CD4-positive, alpha-beta T cell treated with Interleukin-12 subunit alpha and Interleukin-12 subunit beta, for 1 hour (primary cell): ENCODE measurements at regions not wholly inside any gene's neighbourhood (a gene's known extent, or its start where the extent isn't known, plus 50 kb on each side); places are given as distances from the start of the nearest gene placed in this dataset.
"Not testable (repeated sequence)": the region's sequence is repeated elsewhere in the genome, so short reads cannot be mapped to it uniquely, and the experiment has no call there.

Source experiments
- DNase-seq: peaks from one replicate; pipeline ENCODE4 v3.0.0-alpha.2; 2020

DNA sequence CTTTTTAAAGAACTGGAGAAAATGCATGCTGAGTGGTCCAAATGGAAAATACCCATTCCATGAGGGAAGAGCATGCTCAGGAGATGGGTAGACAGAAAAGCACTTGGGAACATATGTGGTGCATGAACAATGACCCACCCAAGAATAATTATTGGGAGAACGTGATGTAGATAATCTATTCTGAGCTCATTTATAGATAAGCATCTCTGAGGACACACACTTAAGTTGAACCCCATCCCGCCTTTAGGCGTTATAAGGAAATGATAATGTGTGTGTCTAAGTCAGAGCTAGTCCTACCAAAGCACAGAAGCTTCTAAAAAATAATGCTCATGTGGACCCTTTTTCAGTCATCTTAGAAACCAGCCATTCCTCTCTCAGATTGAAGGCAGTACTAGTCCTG is 189.9 kb downstream of the KTN1 start:
- no peak for DNase-seq

GRCh38 chr14:55771242-55771981 is 191.4 kb downstream of the KTN1 start:
- no peak for DNase-seq

- DNase-seq = no peak
Observed at GRCh38 chr14:55772486-55772885, 192.5 kb downstream of the KTN1 start.

DNA sequence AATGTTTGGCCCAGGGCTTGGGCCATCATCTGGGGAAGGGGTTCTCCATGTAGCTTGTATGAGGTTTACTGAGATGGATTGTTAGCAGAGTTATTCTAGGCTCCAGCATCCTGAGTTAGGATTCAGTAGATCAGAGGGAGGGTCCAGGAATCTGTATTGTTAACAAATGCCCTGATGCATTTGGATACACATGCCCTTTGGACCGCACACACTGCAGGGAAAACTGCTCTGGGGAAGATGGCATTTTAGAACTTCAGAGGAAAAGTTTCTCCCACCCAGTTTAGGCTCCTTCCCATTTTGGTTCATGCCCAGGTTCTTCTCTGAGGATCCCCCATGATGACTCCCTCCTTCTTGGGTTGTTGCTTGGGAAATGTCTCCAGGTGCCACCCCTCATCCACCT is 193.3 kb downstream of the KTN1 start:
- DNase-seq = no peak

- no peak for DNase-seq
Observed at GRCh38 chr14:55773984-55774545, 194.1 kb downstream of the KTN1 start.

- DNase-seq = no peak
Observed at GRCh38 chr14:55777877-55778276, 197.9 kb downstream of the KTN1 start.

- DNase-seq = no peak
Observed at GRCh38 chr14:55780156-55780946, 200.3 kb downstream of the KTN1 start.

- no peak for DNase-seq
Observed at GRCh38 chr14:55781046-55781445, 201.0 kb downstream of the KTN1 start.

DNA sequence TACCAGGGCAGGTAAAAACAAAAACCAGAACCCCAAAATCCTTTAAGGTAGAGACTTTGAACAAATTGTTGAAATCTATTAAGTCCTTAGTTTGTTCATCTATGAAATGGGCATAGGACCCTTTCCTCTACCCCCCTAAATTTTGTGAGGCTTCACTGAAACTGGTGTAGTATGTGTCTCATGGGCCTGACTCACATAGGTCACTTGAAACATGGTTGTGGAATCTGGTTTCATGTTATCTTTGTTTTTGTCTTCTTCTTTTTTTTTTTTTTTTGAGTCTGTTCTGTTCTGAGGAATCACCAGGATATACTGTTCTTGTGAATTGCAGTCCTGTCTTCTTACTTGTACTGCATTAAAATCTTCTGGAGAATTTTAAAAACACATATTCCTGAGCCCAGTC is 202.2 kb downstream of the KTN1 start:
- DNase-seq = no peak

DNA sequence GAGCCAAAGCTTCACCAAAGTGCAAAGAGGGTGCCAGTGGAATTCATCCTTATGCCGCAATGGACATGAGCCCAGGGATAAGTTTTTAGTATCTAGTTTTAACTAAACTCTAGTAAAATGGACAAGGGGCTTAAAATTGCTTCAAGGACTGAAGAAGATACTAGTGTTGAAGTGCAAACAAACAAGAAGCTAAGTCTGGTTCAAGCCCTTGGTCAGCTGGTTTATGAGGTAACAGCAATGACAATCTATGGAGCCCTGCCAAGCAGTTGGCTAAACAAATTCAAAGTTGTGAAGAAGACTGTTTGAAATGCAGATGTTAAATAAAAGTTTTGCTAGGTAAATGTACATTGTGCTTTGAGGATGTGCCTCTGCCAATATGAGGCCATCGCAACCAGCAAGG is 209.4 kb downstream of the KTN1 start:
- DNase-seq = no peak

DNA sequence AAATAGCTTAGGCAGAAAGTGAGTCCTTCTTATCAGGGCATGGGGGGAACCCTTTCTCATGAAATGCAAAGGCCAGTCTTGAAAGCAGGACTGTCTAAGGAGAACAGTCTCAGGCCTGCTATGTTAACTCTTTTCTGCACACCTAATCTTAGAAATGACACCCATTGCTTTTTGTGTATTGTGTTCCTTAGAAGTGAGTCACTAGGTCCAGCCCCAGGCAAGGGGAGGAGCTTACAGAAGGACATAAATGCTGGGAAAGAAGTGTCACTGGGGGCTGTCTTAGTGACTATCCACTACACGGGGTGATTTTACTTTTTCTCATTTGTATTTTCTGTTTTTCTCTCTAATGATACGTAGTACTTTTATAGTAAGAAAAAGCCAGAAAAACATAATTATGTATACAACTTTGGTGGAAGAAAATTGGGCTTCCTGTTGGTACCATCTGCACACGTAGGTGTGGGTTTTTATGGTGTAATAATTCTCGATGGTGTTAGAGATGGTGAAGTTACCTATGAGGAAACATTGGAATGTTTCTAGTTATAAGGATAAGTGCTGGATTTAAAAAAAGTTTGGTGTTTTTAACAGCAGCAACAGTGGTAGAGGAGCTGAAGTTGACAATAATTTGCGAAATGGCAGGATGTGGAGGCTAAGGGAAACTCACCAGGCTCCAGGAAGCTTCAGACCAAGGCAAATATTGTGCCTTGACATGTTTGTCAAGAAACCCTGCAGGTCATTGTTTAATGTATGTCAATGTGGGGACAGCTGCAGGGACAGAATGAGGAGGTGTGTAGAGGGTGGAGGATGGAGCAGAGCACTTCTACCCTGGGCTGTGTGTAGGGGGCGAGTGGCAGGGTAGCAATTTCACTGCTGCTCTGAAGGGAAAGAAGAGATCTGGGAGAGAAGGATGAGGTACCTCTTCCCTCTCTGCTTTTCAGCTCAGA is 214.9 kb downstream of the KTN1 start:
- DNase-seq = no peak

DNA sequence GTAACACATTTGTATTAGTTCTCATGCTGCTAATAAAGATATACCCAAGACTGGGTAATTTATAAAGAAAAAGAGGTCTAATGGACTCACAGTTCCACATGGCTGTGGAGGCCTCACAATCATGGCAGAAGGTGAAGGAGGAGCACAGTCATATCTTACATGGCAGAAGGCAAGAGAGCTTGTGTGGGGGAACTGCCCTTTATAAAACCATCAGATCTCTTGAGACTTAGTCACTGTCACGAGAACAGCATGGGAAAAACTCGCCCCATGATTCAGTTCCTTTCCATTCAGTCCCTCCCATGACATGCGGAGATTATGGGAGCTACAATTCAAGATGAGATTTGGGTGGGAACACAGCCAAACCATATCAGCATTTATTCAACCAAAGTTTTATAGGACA is 216.5 kb downstream of the KTN1 start:
- not testable (repeated sequence) for DNase-seq

- no peak for DNase-seq
Observed at GRCh38 chr14:55798406-55798805, 218.4 kb downstream of the KTN1 start.

DNA sequence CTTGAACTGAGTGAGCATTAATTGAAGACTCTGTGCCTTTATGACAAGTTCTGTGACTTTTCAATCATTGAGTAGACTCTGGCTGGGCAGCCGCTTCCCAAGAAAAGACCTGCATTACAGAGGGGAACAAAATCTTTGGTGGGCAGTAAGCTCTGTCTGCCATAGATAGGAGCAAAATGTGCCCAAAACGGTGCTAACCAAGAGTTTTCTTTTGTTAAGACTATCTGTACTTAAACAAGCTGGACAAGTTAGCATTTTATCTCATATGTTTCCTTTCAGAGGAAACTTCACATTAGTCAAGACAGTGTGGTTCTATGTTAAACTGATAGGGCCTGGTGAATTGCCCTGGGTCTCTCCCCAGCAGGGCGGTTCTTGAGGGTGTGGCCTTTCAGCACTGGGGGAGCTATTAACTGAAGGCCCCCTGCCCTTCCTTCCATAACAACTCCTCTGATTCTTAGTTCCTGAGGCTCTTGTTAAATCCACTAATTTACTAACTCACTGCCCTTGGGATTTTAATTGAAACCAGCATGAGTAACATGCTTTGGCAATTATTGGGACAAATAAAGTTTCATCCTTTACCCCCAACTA is 219.6 kb downstream of the KTN1 start:
- no peak for DNase-seq

DNA sequence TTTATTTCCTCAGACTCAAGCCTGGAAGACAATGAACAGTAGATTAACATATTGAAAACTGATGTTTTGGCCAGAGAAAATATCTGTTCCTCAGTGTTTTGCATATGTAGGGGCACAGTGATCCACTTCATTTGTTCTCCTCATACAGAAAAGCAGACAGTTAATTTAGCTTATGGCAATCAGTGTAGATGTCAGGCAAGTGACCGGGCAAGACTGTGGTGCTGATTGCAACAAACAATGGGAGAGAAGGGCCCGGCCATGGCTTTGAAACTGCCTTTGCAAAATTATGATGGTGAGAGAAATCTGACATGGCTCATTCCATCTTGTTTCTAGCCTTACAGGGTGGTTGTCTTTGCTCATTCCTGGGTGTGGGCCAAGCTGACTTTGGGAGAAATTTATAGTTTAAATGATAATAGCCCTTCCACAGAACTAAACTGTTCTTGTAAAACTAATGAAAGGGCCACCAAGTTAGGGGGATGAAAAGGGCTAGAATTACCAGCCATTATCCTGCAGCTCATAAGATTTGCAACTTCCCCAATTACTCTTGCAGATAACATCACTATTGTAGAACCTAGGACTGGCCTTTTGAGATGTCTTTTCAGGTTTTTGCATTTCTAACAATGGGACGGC is 220.3 kb downstream of the KTN1 start:
- no peak for DNase-seq

- DNase-seq = no peak
Observed at GRCh38 chr14:55801121-55801520, 221.1 kb downstream of the KTN1 start.

DNA sequence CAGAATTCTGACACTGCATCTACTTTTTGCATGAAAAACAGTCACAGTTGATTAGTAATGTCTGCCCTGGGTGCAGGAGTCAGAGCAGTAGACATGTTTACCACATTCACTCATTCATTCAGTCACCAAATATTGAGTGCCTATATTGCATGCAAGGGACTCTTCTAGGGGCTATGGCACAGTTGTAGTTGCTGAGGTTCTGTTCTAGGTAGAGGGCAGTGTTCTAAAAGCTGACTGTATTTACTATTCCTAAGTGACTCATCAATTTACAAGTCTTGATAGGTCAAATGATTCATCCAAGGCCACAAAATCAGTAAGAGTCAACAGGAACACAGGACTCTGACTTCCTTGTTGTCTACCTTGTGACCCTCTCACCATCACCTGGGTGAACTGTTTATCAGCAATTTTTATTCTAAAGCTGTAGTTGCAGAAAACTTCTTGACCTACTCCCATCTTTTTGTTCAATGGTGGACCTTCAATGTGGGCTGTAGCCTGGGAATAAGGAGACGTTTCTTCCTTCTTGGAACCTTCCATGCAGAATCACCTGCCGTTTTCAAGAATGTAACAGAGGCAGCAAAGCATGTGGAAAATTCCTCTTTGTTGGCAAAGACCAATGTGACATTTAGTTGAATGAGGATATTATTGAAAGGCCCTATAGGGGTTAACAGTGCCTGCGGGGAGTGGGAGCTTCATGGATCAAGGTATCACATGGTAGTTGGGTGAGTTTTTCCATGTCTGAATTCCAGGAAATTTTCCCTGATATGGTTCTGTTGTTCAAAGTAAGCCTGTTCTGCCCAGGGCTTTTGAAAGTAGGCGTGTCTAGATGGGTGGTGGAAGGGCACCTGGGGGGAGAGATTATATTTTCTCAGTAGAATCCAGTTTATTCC is 223.2 kb downstream of the KTN1 start:
- no peak for DNase-seq

DNA sequence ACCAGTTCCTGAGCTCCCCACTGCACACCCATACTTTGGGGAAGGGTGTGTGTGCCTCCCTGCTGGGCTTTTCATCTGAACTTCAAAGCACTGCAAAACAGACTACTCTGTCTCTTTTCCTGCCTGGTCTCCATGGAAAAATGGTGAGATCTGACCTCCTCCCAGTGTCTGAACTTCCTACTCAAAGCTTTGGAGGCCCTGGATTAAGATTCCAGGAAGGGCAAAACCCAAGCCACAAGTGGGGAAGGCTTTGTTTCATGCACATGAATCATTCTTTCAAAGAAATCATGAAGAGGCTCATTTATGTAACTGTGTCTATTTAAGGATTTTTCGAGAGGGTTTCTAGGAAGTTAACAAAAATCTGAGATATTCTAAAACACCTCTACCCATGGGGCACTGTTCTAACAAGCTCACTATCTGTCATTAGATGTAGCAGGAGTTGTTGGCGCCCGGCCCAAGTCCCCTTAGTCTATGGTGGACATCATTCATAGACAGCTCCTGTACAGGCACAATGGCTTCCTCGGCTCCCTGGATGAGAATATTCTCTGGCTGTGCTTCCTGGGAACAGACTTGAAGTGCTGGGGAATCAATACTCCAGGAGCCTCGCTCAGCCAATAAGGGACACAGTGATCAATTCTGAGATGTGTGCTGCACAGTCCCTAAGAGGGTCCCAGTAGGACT is 224.0 kb downstream of the KTN1 start:
- DNase-seq = no peak

DNA sequence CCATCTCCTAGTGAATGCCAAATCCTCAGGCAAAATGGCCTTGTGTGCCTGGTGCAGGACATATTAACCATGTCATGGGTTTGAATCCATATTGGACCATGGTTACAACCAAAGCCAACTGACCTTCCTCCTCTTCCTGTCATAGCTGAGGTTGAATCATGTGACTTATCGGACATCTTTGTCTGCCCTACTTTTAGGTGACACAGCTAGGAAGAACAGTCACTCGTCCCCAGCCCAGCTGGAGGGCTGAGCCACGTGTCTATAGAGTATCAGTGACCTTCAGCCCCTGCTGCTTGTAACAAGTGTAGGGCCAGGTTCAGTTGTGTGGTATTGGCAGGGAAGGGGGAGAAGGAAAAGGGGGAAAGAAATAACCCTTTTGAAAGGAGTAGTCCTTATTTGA is 225.2 kb downstream of the KTN1 start:
- no peak for DNase-seq
